ENCODE measurements at regions not wholly inside any gene's neighbourhood (a gene's known extent, or its start where the extent isn't known, plus 50 kb on each side); places are given as distances from the start of the nearest gene placed in this dataset.
"Not testable (repeated sequence)": the region's sequence is repeated elsewhere in the genome, so short reads cannot be mapped to it uniquely, and the experiment has no call there.

GRCh38 chr12:88931598-88931997, 351.3 kb upstream of the KITLG start:
- no peak for DNase-seq

- peak; percentile 14 for DNase-seq
These were observed 345.2 kb upstream of the KITLG start for GRCh38 chr12:88925454-88925853.

- no peak for DNase-seq
These were observed 343.9 kb upstream of the KITLG start for GRCh38 chr12:88924162-88924561.

GRCh38 chr12:88923631-88924030, 343.4 kb upstream of the KITLG start:
- no peak for DNase-seq

- peak; percentile 77 for DNase-seq
These were observed 342.5 kb upstream of the KITLG start for GRCh38 chr12:88922816-88923215.

GRCh38 chr12:88921890-88922532, 341.7 kb upstream of the KITLG start:
- no peak for DNase-seq

GRCh38 chr12:88921434-88921833, 341.2 kb upstream of the KITLG start:
- no peak for DNase-seq

- DNase-seq: no peak
These were observed 337.9 kb upstream of the KITLG start for GRCh38 chr12:88918161-88918560.

GRCh38 chr12:88914967-88915366, 334.7 kb upstream of the KITLG start:
- no peak for DNase-seq

- DNase-seq: no peak
These were observed 329.2 kb upstream of the KITLG start for GRCh38 chr12:88909510-88909909.

GRCh38 chr12:88908345-88908744, 328.1 kb upstream of the KITLG start:
- DNase-seq: no peak

GRCh38 chr12:88904705-88905104, 324.4 kb upstream of the KITLG start:
- no peak for DNase-seq

GRCh38 chr12:88903333-88903732, 323.1 kb upstream of the KITLG start:
- no peak for DNase-seq

- DNase-seq: peak; percentile 34
These were observed 317.5 kb upstream of the KITLG start for GRCh38 chr12:88897723-88898122.

- DNase-seq: peak; percentile 88
These were observed 316.7 kb upstream of the KITLG start for GRCh38 chr12:88896958-88897357.

GRCh38 chr12:88895634-88896033, 315.4 kb upstream of the KITLG start:
- peak; percentile 45 for DNase-seq

GRCh38 chr12:88893801-88894200, 313.5 kb upstream of the KITLG start:
- DNase-seq: no peak

- not testable (repeated sequence) for DNase-seq
These were observed 311.2 kb upstream of the KITLG start for GRCh38 chr12:88891434-88891833.

GRCh38 chr12:88889326-88890110, 309.2 kb upstream of the KITLG start:
- DNase-seq: peak; percentile 45

- no peak for DNase-seq
These were observed 304.3 kb upstream of the KITLG start for GRCh38 chr12:88884600-88884999.

- DNase-seq: no peak
These were observed 302.4 kb upstream of the KITLG start for GRCh38 chr12:88882662-88883061.

GRCh38 chr12:88880051-88880450, 299.8 kb upstream of the KITLG start:
- DNase-seq: no peak

- DNase-seq: no peak
These were observed 298.0 kb upstream of the KITLG start for GRCh38 chr12:88878295-88878694.

GRCh38 chr12:88876857-88877256, 296.6 kb upstream of the KITLG start:
- peak; percentile 63 for DNase-seq

Data from HCEC 1CT (cell line).